Thoracic aorta (tissue), 2 donors: ENCODE measurements at regions not wholly inside any gene's neighbourhood (a gene's known extent, or its start where the extent isn't known, plus 50 kb on each side); places are given as distances from the start of the nearest gene placed in this dataset.

Source experiments
- ATAC-seq: fragments of 150-250 bp; one replicate; pipeline ENCODE4 v1.8.0; 2017; ENCODE audit warnings: low read depth; ENCODE audit not compliant: insufficient number of reproducible peaks, low FRiP score
- DNase-seq: peaks from one replicate; pipeline ENCODE4 v3.0.0-alpha.2; 2020; ENCODE audit warnings: low spot score
- H3K27ac ChIP-seq, 2 donors: fragments of 200-600 bp; sonication (generic); 1 replicate in 1 of 2; 2 replicates in 1 of 2; pipeline ENCODE4 v1.5.1; 2016; ENCODE audit warnings: mild to moderate bottlenecking in 2 of 2, moderate library complexity in 2 of 2
- H3K27me3 ChIP-seq: fragments of 200-600 bp; sonication (generic); replicated peaks from 2 replicates; pipeline ENCODE4 v1.6.0; 2016; ENCODE audit warnings: mild to moderate bottlenecking; ENCODE audit not compliant: insufficient read depth
- H3K36me3 ChIP-seq: fragments of 200-600 bp; sonication (generic); one replicate; pipeline ENCODE4 v1.5.1; 2016
- H3K4me1 ChIP-seq, 2 donors: fragments of 200-600 bp; sonication (generic); 1 replicate in 1 of 2; 2 replicates in 1 of 2; pipeline versions ENCODE4 v1.5.1 to v1.6.0; 2016; ENCODE audit warnings: low read depth in 2 of 2, mild to moderate bottlenecking in 1 of 2; ENCODE audit not compliant: control insufficient read depth in 1 of 2
- H3K4me3 ChIP-seq: fragments of 200-600 bp; sonication (generic); 2 replicates; pipeline ENCODE4 v1.5.1; 2016; ENCODE audit warnings: mild to moderate bottlenecking
- H3K9me3 ChIP-seq: fragments of 200-600 bp; sonication (generic); 2 replicates; pipeline ENCODE4 v1.5.1; 2016
- CTCF ChIP-seq: fragments of 200-600 bp; sonication (generic); IDR thresholded peaks from one replicate; pipeline ENCODE4 v1.5.1; 2019; ENCODE audit warnings: antibody characterized with exemption

- ATAC-seq, result no peak
- Histone ChIP-seq H3K27ac (no peak overlapping the region), H3K9me3 (no peaks in the 10 kb centered on the region), H3K4me1 (no peaks in the 10 kb centered on the region), H3K36me3 (no peaks in the 10 kb centered on the region), H3K4me3 (no peak overlapping the region), H3K27me3 (no peaks in the 10 kb centered on the region)
- TF ChIP-seq CTCF, result no peak
- no peak for DNase-seq
These were observed 249.3 kb upstream of the SOX14 start for GRCh38 chr3:137514853-137515252.

GRCh38 chr3:137519602-137520001, 244.5 kb upstream of the SOX14 start:
- no peak for TF ChIP-seq CTCF
- DNase-seq, result no peak
- H3K9me3 ChIP-seq, result no peaks in the 10 kb centered on the region
- H3K4me1 ChIP-seq, result no peaks in the 10 kb centered on the region
- no peaks in the 10 kb centered on the region for H3K36me3 ChIP-seq
- ATAC-seq, result no peak
- no peak overlapping the region for H3K27ac ChIP-seq
- H3K4me3 ChIP-seq, result no peak overlapping the region
- H3K27me3 ChIP-seq, result no peaks in the 10 kb centered on the region

- Histone ChIP-seq H3K27ac (no peak overlapping the region), H3K27me3 (no peaks in the 10 kb centered on the region), H3K4me1 (no peaks in the 10 kb centered on the region), H3K9me3 (no peaks in the 10 kb centered on the region), H3K4me3 (no peak overlapping the region), H3K36me3 (no peaks in the 10 kb centered on the region)
- DNase-seq (no peak), ATAC-seq (no peak)
- TF ChIP-seq CTCF, result no peak
These were observed 239.4 kb upstream of the SOX14 start for GRCh38 chr3:137524751-137525150.

GRCh38 chr3:137525471-137525870, 238.6 kb upstream of the SOX14 start:
- Histone ChIP-seq H3K36me3 (no peaks in the 10 kb centered on the region), H3K27ac (no peak overlapping the region), H3K9me3 (no peaks in the 10 kb centered on the region), H3K27me3 (no peaks in the 10 kb centered on the region), H3K4me3 (no peak overlapping the region), H3K4me1 (no peaks in the 10 kb centered on the region)
- no peak for TF ChIP-seq CTCF
- no peak for DNase-seq
- ATAC-seq, result no peak

- no peak overlapping the region for H3K27ac ChIP-seq
- no peak for ATAC-seq
- no peaks in the 10 kb centered on the region for H3K9me3 ChIP-seq
- H3K36me3 ChIP-seq, result no peaks in the 10 kb centered on the region
- no peaks in the 10 kb centered on the region for H3K4me1 ChIP-seq
- no peak for DNase-seq
- no peak for TF ChIP-seq CTCF
- H3K4me3 ChIP-seq, result no peak overlapping the region
- H3K27me3 ChIP-seq, result no peaks in the 10 kb centered on the region
These were observed 222.1 kb upstream of the SOX14 start for GRCh38 chr3:137542049-137542448.
